ENCODE measurements at regions not wholly inside any gene's neighbourhood (a gene's known extent, or its start where the extent isn't known, plus 50 kb on each side); places are given as distances from the start of the nearest gene placed in this dataset.

- TF ChIP-seq RAD21 (IDR thresholded peaks at IDR 0.05 in 1 of 2, conservative IDR thresholded peaks at IDR 0.05 in 1 of 2; ENCODE audit: low read depth in 2 of 2, low read length in 2 of 2) (no peak), USF2 (IDR thresholded peaks at IDR 0.05; ENCODE audit: low read length) (no peak), SRF (IDR thresholded peaks at IDR 0.05; ENCODE audit: low read depth, low read length) (no peak), NRF1 (IDR thresholded peaks at IDR 0.05; ENCODE audit: low read depth, low read length) (no peak), ATF2 (IDR thresholded peaks at IDR 0.05; ENCODE audit: low read length) (no peak)
Observed at GRCh38 chr2:6027066-6027465, 334.9 kb downstream of the SOX11 start (continued).

All from H1 (cell line).